DMS 273 (cell line): ENCODE measurements at regions not wholly inside any gene's neighbourhood (a gene's known extent, or its start where the extent isn't known, plus 50 kb on each side); places are given as distances from the start of the nearest gene placed in this dataset.

ENCODE experiments used
- DNase-seq: peaks from one replicate; lab custom pipeline; 2025; ENCODE audit not compliant: unreplicated experiment; lab: John Stamatoyannopoulos, UW

GRCh38 chr2:157685572-157685971, 56.9 kb upstream of the ACVR1C start:
- no peak for DNase-seq

- peak; percentile 67 for DNase-seq
These were observed 56.3 kb upstream of the ACVR1C start for GRCh38 chr2:157684940-157685466.
